RCC 7860 (cell line): ENCODE measurements at regions not wholly inside any gene's neighbourhood (a gene's known extent, or its start where the extent isn't known, plus 50 kb on each side); places are given as distances from the start of the nearest gene placed in this dataset.
"Not testable (repeated sequence)": the region's sequence is repeated elsewhere in the genome, so short reads cannot be mapped to it uniquely, and the experiment has no call there.

Source experiments
- DNase-seq: peaks from one replicate; pipeline ENCODE4 v3.0.0-alpha.2; 2015; ENCODE audit warnings: low spot score
- FAIRE-seq: peaks from 2 replicates; lab custom pipeline; 2012; peaks lifted over from hg19 to GRCh38; lab: Jason Lieb, UNC

GRCh38 chr1:78240755-78241154 is 195.0 kb downstream of the GIPC2 start:
- FAIRE-seq = no peak
- no peak for DNase-seq

- DNase-seq (no peak), FAIRE-seq (no peak)
Observed at GRCh38 chr1:78247079-78247478, 201.3 kb downstream of the GIPC2 start.

- no peak for DNase-seq
- FAIRE-seq = no peak
Observed at GRCh38 chr1:78250201-78250600, 204.4 kb downstream of the GIPC2 start.

GRCh38 chr1:78254517-78254916 is 208.8 kb downstream of the GIPC2 start:
- DNase-seq (no peak), FAIRE-seq (no peak)

GRCh38 chr1:78255383-78255782 is 209.6 kb downstream of the GIPC2 start:
- FAIRE-seq (no peak), DNase-seq (no peak)

- DNase-seq (no peak), FAIRE-seq (no peak)
Observed at GRCh38 chr1:78255846-78256245, 210.1 kb downstream of the GIPC2 start.

- DNase-seq (no peak), FAIRE-seq (no peak)
Observed at GRCh38 chr1:78263459-78263858, 217.7 kb downstream of the GIPC2 start.

GRCh38 chr1:78263946-78264345 is 218.2 kb downstream of the GIPC2 start:
- no peak for DNase-seq
- no peak for FAIRE-seq

GRCh38 chr1:78267513-78268218 is 221.9 kb downstream of the GIPC2 start:
- FAIRE-seq = no peak
- DNase-seq = no peak

GRCh38 chr1:78269591-78269990 is 221.2 kb upstream of the PTGFR start:
- DNase-seq (no peak), FAIRE-seq (no peak)

GRCh38 chr1:78271423-78271822 is 219.4 kb upstream of the PTGFR start:
- DNase-seq, FAIRE-seq: not testable (repeated sequence)

GRCh38 chr1:78274814-78275213 is 216.0 kb upstream of the PTGFR start:
- peak; percentile 62 for FAIRE-seq

GRCh38 chr1:78275456-78275855 is 215.3 kb upstream of the PTGFR start:
- DNase-seq (peak; percentile 11), FAIRE-seq (no peak)

More at GRCh38 chr1:78274814-78275213, 216.0 kb upstream of the PTGFR start:
- DNase-seq = peak; percentile 47

GRCh38 chr1:78275906-78276685 is 214.7 kb upstream of the PTGFR start:
- no peak for FAIRE-seq

GRCh38 chr1:78277253-78277652 is 213.5 kb upstream of the PTGFR start:
- FAIRE-seq = peak; percentile 99
- peak; percentile 90 for DNase-seq

More at GRCh38 chr1:78275906-78276685, 214.7 kb upstream of the PTGFR start:
- DNase-seq = no peak

GRCh38 chr1:78279051-78279450 is 211.7 kb upstream of the PTGFR start:
- FAIRE-seq = peak; percentile 72
- DNase-seq = peak; percentile 81

GRCh38 chr1:78280626-78281025 is 210.1 kb upstream of the PTGFR start:
- no peak for FAIRE-seq
- DNase-seq = no peak

- no peak for DNase-seq
- FAIRE-seq = no peak
Observed at GRCh38 chr1:78281580-78281979, 209.2 kb upstream of the PTGFR start.

- DNase-seq = no peak
- FAIRE-seq = no peak
Observed at GRCh38 chr1:78283691-78284090, 207.1 kb upstream of the PTGFR start.

GRCh38 chr1:78284354-78284753 is 206.4 kb upstream of the PTGFR start:
- DNase-seq (no peak), FAIRE-seq (no peak)

- DNase-seq (no peak), FAIRE-seq (no peak)
Observed at GRCh38 chr1:78286686-78287085, 204.1 kb upstream of the PTGFR start.

- no peak for FAIRE-seq
- DNase-seq = no peak
Observed at GRCh38 chr1:78289603-78290002, 201.2 kb upstream of the PTGFR start.
